AG09319 (cell line): ENCODE measurements at regions not wholly inside any gene's neighbourhood (a gene's known extent, or its start where the extent isn't known, plus 50 kb on each side); places are given as distances from the start of the nearest gene placed in this dataset.

Experiments used
- DNase-seq: peaks from one replicate; pipeline ENCODE4 v3.0.0-alpha.2; 2010; ENCODE audit warnings: low read depth; ENCODE audit errors: extremely low read depth
- CTCF ChIP-seq: IDR thresholded peaks from 2 replicates; pipeline ENCODE4 v1.5.1; 2011; ENCODE audit warnings: low read depth, mild to moderate bottlenecking, inconsistent platforms, low read length, moderate library complexity

DNA sequence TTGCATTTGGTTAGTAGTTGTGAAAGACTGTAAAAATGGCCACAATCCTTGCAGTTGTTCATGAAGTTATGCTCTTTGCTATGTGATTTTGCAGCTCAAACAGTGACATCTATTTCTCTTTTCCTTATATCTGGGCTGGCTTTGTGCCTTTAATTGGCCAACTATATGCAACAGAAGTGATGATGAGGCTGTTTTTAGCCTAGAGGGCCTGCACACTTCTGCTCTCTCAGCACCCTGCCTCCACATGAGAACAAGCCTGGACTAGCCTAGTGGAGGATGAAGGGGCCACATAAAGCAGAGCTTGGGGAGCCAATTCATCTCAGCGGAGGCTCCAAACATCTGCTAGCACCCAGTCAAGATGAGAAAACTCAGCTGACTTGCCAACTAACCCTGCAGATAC is 339.8 kb downstream of the OMA1 start:
- no peak for TF ChIP-seq CTCF
- no peak for DNase-seq

- TF ChIP-seq CTCF = no peak
- DNase-seq = no peak
Observed at GRCh38 chr1:58204284-58204683, 342.2 kb downstream of the OMA1 start.

GRCh38 chr1:58201492-58202106 is 344.9 kb downstream of the OMA1 start:
- no peak for DNase-seq
- no peak for TF ChIP-seq CTCF

DNA sequence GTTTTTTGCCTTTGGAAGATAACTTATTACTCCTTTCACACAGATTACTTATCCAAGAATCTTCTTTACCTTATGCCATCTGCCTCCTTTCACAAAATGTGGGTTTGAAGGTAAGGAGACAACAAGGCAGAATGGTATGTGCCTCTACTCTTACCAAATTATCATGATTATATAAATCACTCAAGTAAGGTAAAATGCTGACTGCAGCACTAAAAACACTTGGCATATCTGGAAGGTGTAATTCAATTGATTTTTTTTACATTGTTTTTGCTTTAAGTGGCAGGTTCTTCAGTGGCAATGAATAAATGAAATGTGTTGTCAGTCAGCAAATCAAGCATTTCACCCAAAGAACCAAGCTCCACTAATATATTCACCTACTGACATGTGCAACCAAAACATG is 346.1 kb downstream of the OMA1 start:
- no peak for DNase-seq
- no peak for TF ChIP-seq CTCF

- TF ChIP-seq CTCF = no peak
- DNase-seq = no peak
Observed at GRCh38 chr1:58197811-58198210, 348.7 kb downstream of the OMA1 start.

- no peak for DNase-seq
- TF ChIP-seq CTCF = no peak
Observed at GRCh38 chr1:58190267-58190988, 356.1 kb downstream of the OMA1 start.

GRCh38 chr1:58189453-58189852 is 357.1 kb downstream of the OMA1 start:
- DNase-seq = no peak
- no peak for TF ChIP-seq CTCF
